HG03196 (cell line): ENCODE measurements at regions not wholly inside any gene's neighbourhood (a gene's known extent, or its start where the extent isn't known, plus 50 kb on each side); places are given as distances from the start of the nearest gene placed in this dataset.

ENCODE experiments used
- ATAC-seq: cut with Tn5 transposase; IDR thresholded peaks from one replicate; pipeline ENCODE4 v1.9.1; 2021; ENCODE audit not compliant: unreplicated experiment

GRCh38 chr11:28657378-28658030, 549.3 kb downstream of the METTL15 start:
- ATAC-seq, result no peak

GRCh38 chr11:28654191-28654590, 546.0 kb downstream of the METTL15 start:
- no peak for ATAC-seq

- no peak for ATAC-seq
Observed at GRCh38 chr11:28649922-28650321, 541.7 kb downstream of the METTL15 start.

GRCh38 chr11:28636566-28636965, 528.4 kb downstream of the METTL15 start:
- ATAC-seq, result no peak

GRCh38 chr11:28636033-28636432, 527.8 kb downstream of the METTL15 start:
- no peak for ATAC-seq

- no peak for ATAC-seq
Observed at GRCh38 chr11:28632338-28632737, 524.1 kb downstream of the METTL15 start.

GRCh38 chr11:28631148-28631547, 523.0 kb downstream of the METTL15 start:
- no peak for ATAC-seq

- no peak for ATAC-seq
Observed at GRCh38 chr11:28629235-28629634, 521.0 kb downstream of the METTL15 start.

- no peak for ATAC-seq
Observed at GRCh38 chr11:28628412-28628811, 520.2 kb downstream of the METTL15 start.

GRCh38 chr11:28627690-28628255, 519.6 kb downstream of the METTL15 start:
- ATAC-seq, result no peak

GRCh38 chr11:28625532-28625931, 517.3 kb downstream of the METTL15 start:
- no peak for ATAC-seq

GRCh38 chr11:28621753-28622152, 513.6 kb downstream of the METTL15 start:
- no peak for ATAC-seq

- ATAC-seq, result no peak
Observed at GRCh38 chr11:28619846-28620540, 511.8 kb downstream of the METTL15 start.

- ATAC-seq, result no peak
Observed at GRCh38 chr11:28618416-28618815, 510.2 kb downstream of the METTL15 start.

- no peak for ATAC-seq
Observed at GRCh38 chr11:28616160-28616965, 508.2 kb downstream of the METTL15 start.

GRCh38 chr11:28615542-28615941, 507.4 kb downstream of the METTL15 start:
- no peak for ATAC-seq

GRCh38 chr11:28606930-28607329, 498.7 kb downstream of the METTL15 start:
- ATAC-seq, result no peak

GRCh38 chr11:28599656-28600055, 491.5 kb downstream of the METTL15 start:
- no peak for ATAC-seq

GRCh38 chr11:28598531-28598930, 490.3 kb downstream of the METTL15 start:
- no peak for ATAC-seq

GRCh38 chr11:28596816-28597215, 488.6 kb downstream of the METTL15 start:
- ATAC-seq, result no peak

- no peak for ATAC-seq
Observed at GRCh38 chr11:28592141-28592540, 484.0 kb downstream of the METTL15 start.

GRCh38 chr11:28584992-28585391, 476.8 kb downstream of the METTL15 start:
- no peak for ATAC-seq
